Lower leg skin (tissue), 3 donors: ENCODE measurements at regions not wholly inside any gene's neighbourhood (a gene's known extent, or its start where the extent isn't known, plus 50 kb on each side); places are given as distances from the start of the nearest gene placed in this dataset.

Source experiments
- CTCF ChIP-seq, 3 donors: fragments of 450-650 bp; IDR thresholded peaks; one replicate each; pipeline ENCODE4 v1.5.1; 2016; ENCODE audit warnings: antibody characterized with exemption in 3 of 3, mild to moderate bottlenecking in 3 of 3, moderate library complexity in 2 of 3
- POLR2A ChIP-seq, 2 donors: fragments of 450-650 bp; IDR thresholded peaks; one replicate each; pipeline ENCODE4 v1.6.1; 2016 to 2017; ENCODE audit warnings: antibody characterized with exemption in 2 of 2, mild to moderate bottlenecking in 1 of 2, moderate library complexity in 1 of 2

GRCh38 chr12:94771199-94771598 is 120.8 kb upstream of the TMCC3 start:
- TF ChIP-seq CTCF (IDR thresholded peaks at IDR 0.05) (no peak), POLR2A (IDR thresholded peaks at IDR 0.05) (no peak)
